MM.1S (cell line): ENCODE measurements at regions not wholly inside any gene's neighbourhood (a gene's known extent, or its start where the extent isn't known, plus 50 kb on each side); places are given as distances from the start of the nearest gene placed in this dataset.

ENCODE experiments used
- DNase-seq: peaks from one replicate; pipeline ENCODE4 v3.0.0-alpha.2; 2015
- H2AFZ ChIP-seq: fragments of 300-600 bp; sonication (generic); 2 replicates; pipeline ENCODE4 v1.6.0; 2016; ENCODE audit warnings: antibody characterized with exemption, low read length
- H3F3A ChIP-seq: fragments of 300-600 bp; sonication (generic); 2 replicates; pipeline ENCODE4 v1.6.1; 2016; ENCODE audit warnings: mild to moderate bottlenecking, antibody characterized with exemption, low read length, moderate library complexity, mixed read lengths; ENCODE audit not compliant: insufficient read depth
- H3K27ac ChIP-seq: fragments of 300-600 bp; sonication (generic); 2 replicates; pipeline ENCODE4 v1.5.1; 2016; ENCODE audit warnings: mild to moderate bottlenecking, low read length
- H3K27me3 ChIP-seq: fragments of 300-600 bp; sonication (generic); replicated peaks from 2 replicates; pipeline ENCODE4 v1.6.0; 2016; ENCODE audit warnings: low read length; ENCODE audit not compliant: insufficient read depth
- H3K36me3 ChIP-seq: fragments of 300-600 bp; sonication (generic); replicated peaks from 2 replicates; pipeline ENCODE4 v1.6.1; 2016; ENCODE audit warnings: mild to moderate bottlenecking, low read length, mixed read lengths; ENCODE audit not compliant: insufficient read depth
- H3K4me1 ChIP-seq: fragments of 300-600 bp; sonication (generic); 2 replicates; pipeline ENCODE4 v1.6.1; 2016; ENCODE audit warnings: low read length, mixed read lengths
- H3K4me2 ChIP-seq: fragments of 300-600 bp; sonication (generic); 2 replicates; pipeline ENCODE4 v1.6.0; 2016; ENCODE audit warnings: low read depth, low read length
- H3K4me3 ChIP-seq: fragments of 300-600 bp; sonication (generic); 2 replicates; pipeline ENCODE4 v1.5.1; 2016; ENCODE audit warnings: low read length, mixed read lengths
- H3K79me2 ChIP-seq: fragments of 300-600 bp; sonication (generic); 2 replicates; pipeline ENCODE4 v1.6.1; 2016; ENCODE audit warnings: mixed run types, low read length, mixed read lengths
- H3K9ac ChIP-seq: fragments of 300-600 bp; sonication (generic); 2 replicates; pipeline ENCODE4 v1.6.1; 2016; ENCODE audit warnings: low read length, mixed read lengths
- H3K9me2 ChIP-seq: fragments of 300-600 bp; sonication (generic); replicated peaks from 2 replicates; pipeline ENCODE4 v1.6.1; 2016; ENCODE audit warnings: mild to moderate bottlenecking, low read length, mixed read lengths; ENCODE audit not compliant: insufficient read depth
- H3K9me3 ChIP-seq: fragments of 300-600 bp; sonication (generic); replicated peaks from 2 replicates; pipeline ENCODE4 v1.6.1; 2016; ENCODE audit warnings: mild to moderate bottlenecking, low read length, mixed read lengths; ENCODE audit not compliant: insufficient read depth
- H4K20me1 ChIP-seq: fragments of 300-600 bp; sonication (generic); 2 replicates; pipeline ENCODE4 v1.6.1; 2016; ENCODE audit warnings: mild to moderate bottlenecking, low read length, moderate library complexity, mixed read lengths; ENCODE audit not compliant: insufficient read depth
- CTCF ChIP-seq: fragments of 300-600 bp; sonication (generic); IDR thresholded peaks from 2 replicates; pipeline ENCODE4 v1.5.1; 2016; ENCODE audit warnings: antibody characterized with exemption, low read length, mixed read lengths
- EZH2 ChIP-seq: fragments of 300-600 bp; sonication (generic); optimal IDR thresholded peaks from 2 replicates; pipeline ENCODE3; 2017; ENCODE audit warnings: low read depth, mild to moderate bottlenecking, antibody characterized with exemption, low read length, mixed read lengths
- EZH2phosphoT487 ChIP-seq: fragments of 300-600 bp; sonication (generic); IDR thresholded peaks from 2 replicates; pipeline ENCODE4 v1.6.1; 2018; ENCODE audit warnings: antibody characterized with exemption, low read length

- no peaks in the 10 kb centered on the region for H3K4me1 ChIP-seq
- H3K4me2 ChIP-seq = no peak overlapping the region
- H3K9me3 ChIP-seq = no peaks in the 10 kb centered on the region
- no peaks in the 10 kb centered on the region for H3K36me3 ChIP-seq
- TF ChIP-seq EZH2phosphoT487 = no peak
- no peak for TF ChIP-seq EZH2
- no peak overlapping the region for H3K27ac ChIP-seq
- no peak for DNase-seq
- H3K27me3 ChIP-seq = no peaks in the 10 kb centered on the region
- H3K9ac ChIP-seq = no peak overlapping the region
- no peaks in the 10 kb centered on the region for H3K9me2 ChIP-seq
- no peaks in the 10 kb centered on the region for H3F3A ChIP-seq
- no peak overlapping the region for H2AFZ ChIP-seq
- H3K79me2 ChIP-seq = no peaks in the 10 kb centered on the region
- no peak overlapping the region for H3K4me3 ChIP-seq
- H4K20me1 ChIP-seq = no peaks in the 10 kb centered on the region
Measured at GRCh38 chr6:103231181-103231580, 1628.5 kb downstream of the HACE1 start.

GRCh38 chr6:103215847-103216246, 1643.9 kb downstream of the HACE1 start:
- no peak overlapping the region for H3K4me2 ChIP-seq
- no peaks in the 10 kb centered on the region for H3K27me3 ChIP-seq
- H3K36me3 ChIP-seq = no peaks in the 10 kb centered on the region
- H2AFZ ChIP-seq = no peak overlapping the region
- H3F3A ChIP-seq = no peaks in the 10 kb centered on the region
- H3K4me3 ChIP-seq = no peak overlapping the region
- H3K79me2 ChIP-seq = no peaks in the 10 kb centered on the region
- DNase-seq = no peak
- H3K4me1 ChIP-seq = no peaks in the 10 kb centered on the region
- TF ChIP-seq CTCF (no peak), EZH2 (no peak), EZH2phosphoT487 (no peak)
- no peak overlapping the region for H3K9ac ChIP-seq
- H4K20me1 ChIP-seq = no peaks in the 10 kb centered on the region
- no peak overlapping the region for H3K27ac ChIP-seq
- no peaks in the 10 kb centered on the region for H3K9me3 ChIP-seq
- H3K9me2 ChIP-seq = no peaks in the 10 kb centered on the region

GRCh38 chr6:103210686-103211085, 1649.0 kb downstream of the HACE1 start:
- no peaks in the 10 kb centered on the region for H3K9me2 ChIP-seq
- H3K4me2 ChIP-seq = no peak overlapping the region
- no peaks in the 10 kb centered on the region for H3K9me3 ChIP-seq
- H3K27me3 ChIP-seq = no peaks in the 10 kb centered on the region
- no peak overlapping the region for H2AFZ ChIP-seq
- no peaks in the 10 kb centered on the region for H3F3A ChIP-seq
- DNase-seq = no peak
- H3K4me1 ChIP-seq = no peaks in the 10 kb centered on the region
- no peak overlapping the region for H3K9ac ChIP-seq
- no peak overlapping the region for H3K27ac ChIP-seq
- no peak for TF ChIP-seq EZH2
- H3K4me3 ChIP-seq = no peak overlapping the region
- H3K36me3 ChIP-seq = no peaks in the 10 kb centered on the region
- H4K20me1 ChIP-seq = no peaks in the 10 kb centered on the region
- no peaks in the 10 kb centered on the region for H3K79me2 ChIP-seq

DNA sequence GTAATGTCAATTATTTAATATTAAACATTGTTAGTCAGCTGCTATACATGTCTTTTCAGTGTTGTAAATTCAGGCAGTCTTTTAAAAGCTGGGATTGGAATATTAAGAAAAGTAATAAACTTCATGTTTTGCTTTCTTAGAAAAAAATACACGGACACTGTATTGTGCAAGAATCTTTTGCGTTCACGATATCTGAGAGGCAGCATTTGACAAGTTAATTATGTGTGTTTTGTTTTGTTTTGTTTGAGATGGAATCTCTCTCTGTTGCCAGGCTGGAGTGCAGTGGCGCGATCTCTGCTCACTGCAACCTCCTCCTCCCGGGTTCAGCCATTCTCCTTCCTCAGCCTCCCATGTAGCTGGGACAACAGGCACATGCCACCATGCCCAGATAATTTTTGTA, 1661.3 kb downstream of the HACE1 start:
- no peak overlapping the region for H2AFZ ChIP-seq
- H3K4me2 ChIP-seq = no peak overlapping the region
- no peaks in the 10 kb centered on the region for H4K20me1 ChIP-seq
- H3K79me2 ChIP-seq = no peaks in the 10 kb centered on the region
- no peaks in the 10 kb centered on the region for H3K9me3 ChIP-seq
- H3K4me1 ChIP-seq = no peaks in the 10 kb centered on the region
- no peak for DNase-seq
- H3K4me3 ChIP-seq = no peak overlapping the region
- TF ChIP-seq EZH2phosphoT487 (no peak), CTCF (no peak), EZH2 (no peak)
- no peak overlapping the region for H3K27ac ChIP-seq
- H3F3A ChIP-seq = no peaks in the 10 kb centered on the region
- no peaks in the 10 kb centered on the region for H3K27me3 ChIP-seq
- H3K9me2 ChIP-seq = no peaks in the 10 kb centered on the region
- H3K36me3 ChIP-seq = no peaks in the 10 kb centered on the region
- H3K9ac ChIP-seq = no peak overlapping the region
